ENCODE measurements at regions not wholly inside any gene's neighbourhood (a gene's known extent, or its start where the extent isn't known, plus 50 kb on each side); places are given as distances from the start of the nearest gene placed in this dataset.

- DNase-seq (ENCODE audit: low read depth) = no peak
- no peak overlapping the region for H3K4me3 ChIP-seq (ENCODE audit: low read depth, low read length)
- TF ChIP-seq CTCF (IDR thresholded peaks at IDR 0.05; ENCODE audit: low read depth, low read length, missing control alignments) = no peak
These were observed 176.3 kb downstream of the RBM26 start for GRCh38 chr13:79229761-79230160.

- H3K4me3 ChIP-seq (ENCODE audit: low read depth, low read length) = no peak overlapping the region
- TF ChIP-seq CTCF (IDR thresholded peaks at IDR 0.05; ENCODE audit: low read depth, low read length, missing control alignments) = no peak
- DNase-seq (ENCODE audit: low read depth) = no peak
These were observed 177.1 kb downstream of the RBM26 start for GRCh38 chr13:79228972-79229371.

- TF ChIP-seq CTCF (IDR thresholded peaks at IDR 0.05; ENCODE audit: low read depth, low read length, missing control alignments) = no peak
- no peak overlapping the region for H3K4me3 ChIP-seq (ENCODE audit: low read depth, low read length)
- peak; percentile 24 for DNase-seq (ENCODE audit: low read depth)
These were observed 178.6 kb downstream of the RBM26 start for GRCh38 chr13:79227418-79227817.

- DNase-seq (ENCODE audit: low read depth) = no peak
- H3K4me3 ChIP-seq (ENCODE audit: low read depth, low read length) = no peak overlapping the region
- TF ChIP-seq CTCF (IDR thresholded peaks at IDR 0.05; ENCODE audit: low read depth, low read length, missing control alignments) = no peak
These were observed 179.1 kb downstream of the RBM26 start for GRCh38 chr13:79226938-79227337.

GRCh38 chr13:79226250-79226649 lies 179.8 kb downstream of the RBM26 start:
- DNase-seq (ENCODE audit: low read depth) = no peak
- no peak overlapping the region for H3K4me3 ChIP-seq (ENCODE audit: low read depth, low read length)
- TF ChIP-seq CTCF (IDR thresholded peaks at IDR 0.05; ENCODE audit: low read depth, low read length, missing control alignments) = no peak

GRCh38 chr13:79225487-79226232 lies 180.4 kb downstream of the RBM26 start:
- H3K4me3 ChIP-seq (ENCODE audit: low read depth, low read length) = no peak overlapping the region
- TF ChIP-seq CTCF (IDR thresholded peaks at IDR 0.05; ENCODE audit: low read depth, low read length, missing control alignments) = no peak
- DNase-seq (ENCODE audit: low read depth) = no peak
